ENCODE measurements at regions not wholly inside any gene's neighbourhood (a gene's known extent, or its start where the extent isn't known, plus 50 kb on each side); places are given as distances from the start of the nearest gene placed in this dataset.

- Mint-ChIP-seq H3K36me3 (ENCODE audit: low read depth) (no peaks in the 10 kb centered on the region), H3K9me3 (peaks cover 14% of the 10 kb centered on the region), H3K4me1 (no peaks in the 10 kb centered on the region), H3K27me3 (no peaks in the 10 kb centered on the region), H3K4me3 (no peak overlapping the region), H3K27ac (no peak overlapping the region)
- no peak for ATAC-seq (replicated peaks)
Measured at GRCh38 chr18:28657961-28658360, 481.0 kb upstream of the CDH2 start.

- no peak for ATAC-seq (replicated peaks)
- H3K27me3 Mint-ChIP-seq, result no peaks in the 10 kb centered on the region
- H3K27ac Mint-ChIP-seq, result no peak overlapping the region
- no peaks in the 10 kb centered on the region for H3K36me3 Mint-ChIP-seq (ENCODE audit: low read depth)
- no peak overlapping the region for H3K4me3 Mint-ChIP-seq
- H3K4me1 Mint-ChIP-seq, result no peaks in the 10 kb centered on the region
- H3K9me3 Mint-ChIP-seq, result peaks cover 19% of the 10 kb centered on the region
Measured at GRCh38 chr18:28652654-28653053, 475.7 kb upstream of the CDH2 start.

GRCh38 chr18:28651298-28651697 lies 474.4 kb upstream of the CDH2 start:
- no peak for ATAC-seq (replicated peaks)
- Mint-ChIP-seq H3K4me1 (no peaks in the 10 kb centered on the region), H3K9me3 (peaks cover 19% of the 10 kb centered on the region), H3K27ac (no peak overlapping the region), H3K36me3 (ENCODE audit: low read depth) (no peaks in the 10 kb centered on the region), H3K4me3 (no peak overlapping the region), H3K27me3 (no peaks in the 10 kb centered on the region)

- no peak for ATAC-seq (replicated peaks)
- Mint-ChIP-seq H3K4me3 (no peak overlapping the region), H3K4me1 (no peaks in the 10 kb centered on the region), H3K27me3 (no peaks in the 10 kb centered on the region), H3K27ac (no peak overlapping the region), H3K36me3 (ENCODE audit: low read depth) (no peaks in the 10 kb centered on the region), H3K9me3 (peaks cover 19% of the 10 kb centered on the region)
Measured at GRCh38 chr18:28650860-28651259, 473.9 kb upstream of the CDH2 start.

GRCh38 chr18:28647961-28648360 lies 471.0 kb upstream of the CDH2 start:
- Mint-ChIP-seq H3K27ac (no peak overlapping the region), H3K36me3 (ENCODE audit: low read depth) (no peaks in the 10 kb centered on the region), H3K27me3 (no peaks in the 10 kb centered on the region), H3K4me1 (no peaks in the 10 kb centered on the region), H3K4me3 (no peak overlapping the region), H3K9me3 (peaks cover 15% of the 10 kb centered on the region)
- no peak for ATAC-seq (replicated peaks)

GRCh38 chr18:28637897-28638296 lies 461.0 kb upstream of the CDH2 start:
- Mint-ChIP-seq H3K27ac (no peak overlapping the region), H3K9me3 (peaks cover 24% of the 10 kb centered on the region), H3K27me3 (no peaks in the 10 kb centered on the region), H3K4me1 (no peaks in the 10 kb centered on the region), H3K36me3 (ENCODE audit: low read depth) (no peaks in the 10 kb centered on the region), H3K4me3 (no peak overlapping the region)
- no peak for ATAC-seq (replicated peaks)

- Mint-ChIP-seq H3K27me3 (no peaks in the 10 kb centered on the region), H3K4me3 (no peak overlapping the region), H3K27ac (no peak overlapping the region), H3K36me3 (ENCODE audit: low read depth) (no peaks in the 10 kb centered on the region), H3K4me1 (no peaks in the 10 kb centered on the region), H3K9me3 (peaks cover 32% of the 10 kb centered on the region)
- ATAC-seq (replicated peaks), result no peak
Measured at GRCh38 chr18:28635530-28635929, 458.6 kb upstream of the CDH2 start.

GRCh38 chr18:28626756-28627155 lies 449.8 kb upstream of the CDH2 start:
- H3K4me3 Mint-ChIP-seq, result no peak overlapping the region
- no peaks in the 10 kb centered on the region for H3K4me1 Mint-ChIP-seq
- ATAC-seq (replicated peaks), result no peak

GRCh38 chr18:28607991-28608390 lies 431.1 kb upstream of the CDH2 start:
- H3K4me3 Mint-ChIP-seq, result no peak overlapping the region
- H3K4me1 Mint-ChIP-seq, result no peaks in the 10 kb centered on the region
- ATAC-seq (replicated peaks), result no peak
- H3K9me3 Mint-ChIP-seq, result peaks cover 9% of the 10 kb centered on the region
- no peaks in the 10 kb centered on the region for H3K27me3 Mint-ChIP-seq
- H3K36me3 Mint-ChIP-seq (ENCODE audit: low read depth), result no peaks in the 10 kb centered on the region
- no peak overlapping the region for H3K27ac Mint-ChIP-seq

More at GRCh38 chr18:28626756-28627155, 449.8 kb upstream of the CDH2 start:
- Mint-ChIP-seq H3K27ac (no peak overlapping the region), H3K36me3 (ENCODE audit: low read depth) (no peaks in the 10 kb centered on the region), H3K27me3 (no peaks in the 10 kb centered on the region), H3K9me3 (peaks cover 13% of the 10 kb centered on the region)

GRCh38 chr18:28606686-28607085 lies 429.8 kb upstream of the CDH2 start:
- no peaks in the 10 kb centered on the region for H3K27me3 Mint-ChIP-seq
- H3K36me3 Mint-ChIP-seq (ENCODE audit: low read depth), result no peaks in the 10 kb centered on the region
- no peak overlapping the region for H3K27ac Mint-ChIP-seq
- ATAC-seq (replicated peaks), result no peak
- H3K4me1 Mint-ChIP-seq, result no peaks in the 10 kb centered on the region
- peaks cover 5% of the 10 kb centered on the region for H3K9me3 Mint-ChIP-seq
- H3K4me3 Mint-ChIP-seq, result no peak overlapping the region

GRCh38 chr18:28602391-28602790 lies 425.5 kb upstream of the CDH2 start:
- Mint-ChIP-seq H3K9me3 (peaks cover 10% of the 10 kb centered on the region), H3K4me3 (no peak overlapping the region), H3K36me3 (ENCODE audit: low read depth) (no peaks in the 10 kb centered on the region), H3K27me3 (no peaks in the 10 kb centered on the region), H3K4me1 (no peaks in the 10 kb centered on the region), H3K27ac (no peak overlapping the region)
- no peak for ATAC-seq (replicated peaks)

GRCh38 chr18:28594034-28594433 lies 417.1 kb upstream of the CDH2 start:
- H3K9me3 Mint-ChIP-seq, result peaks cover 3% of the 10 kb centered on the region
- H3K4me3 Mint-ChIP-seq, result no peak overlapping the region
- no peak for ATAC-seq (replicated peaks)
- H3K27me3 Mint-ChIP-seq, result no peaks in the 10 kb centered on the region
- no peak overlapping the region for H3K27ac Mint-ChIP-seq
- H3K36me3 Mint-ChIP-seq (ENCODE audit: low read depth), result no peaks in the 10 kb centered on the region
- no peaks in the 10 kb centered on the region for H3K4me1 Mint-ChIP-seq

GRCh38 chr18:28588884-28589549 lies 412.1 kb upstream of the CDH2 start:
- H3K27ac Mint-ChIP-seq, result no peak overlapping the region
- H3K4me3 Mint-ChIP-seq, result no peak overlapping the region
- H3K4me1 Mint-ChIP-seq, result no peaks in the 10 kb centered on the region
- peaks cover 3% of the 10 kb centered on the region for H3K9me3 Mint-ChIP-seq
- no peaks in the 10 kb centered on the region for H3K27me3 Mint-ChIP-seq
- no peaks in the 10 kb centered on the region for H3K36me3 Mint-ChIP-seq (ENCODE audit: low read depth)
- no peak for ATAC-seq (replicated peaks)

GRCh38 chr18:28584731-28585130 lies 407.8 kb upstream of the CDH2 start:
- no peak overlapping the region for H3K27ac Mint-ChIP-seq
- H3K9me3 Mint-ChIP-seq, result peaks cover 20% of the 10 kb centered on the region
- H3K4me3 Mint-ChIP-seq, result no peak overlapping the region
- ATAC-seq (replicated peaks), result no peak
- no peaks in the 10 kb centered on the region for H3K36me3 Mint-ChIP-seq (ENCODE audit: low read depth)
- H3K27me3 Mint-ChIP-seq, result no peaks in the 10 kb centered on the region
- no peaks in the 10 kb centered on the region for H3K4me1 Mint-ChIP-seq

GRCh38 chr18:28582724-28583123 lies 405.8 kb upstream of the CDH2 start:
- H3K9me3 Mint-ChIP-seq, result peaks cover 26% of the 10 kb centered on the region
- no peaks in the 10 kb centered on the region for H3K27me3 Mint-ChIP-seq
- H3K36me3 Mint-ChIP-seq (ENCODE audit: low read depth), result no peaks in the 10 kb centered on the region
- no peaks in the 10 kb centered on the region for H3K4me1 Mint-ChIP-seq
- no peak overlapping the region for H3K4me3 Mint-ChIP-seq
- no peak for ATAC-seq (replicated peaks)
- no peak overlapping the region for H3K27ac Mint-ChIP-seq

Measured in activated T-helper 17 cell treated with anti-CD3 and anti-CD28 coated beads, Interleukin-2, amount 50 U/mL, for 72 hours (primary cell).